GM12873 (cell line): ENCODE measurements at regions not wholly inside any gene's neighbourhood (a gene's known extent, or its start where the extent isn't known, plus 50 kb on each side); places are given as distances from the start of the nearest gene placed in this dataset.

ENCODE experiments used
- TF ChIP-seq, protein P1 (sequence below): IDR thresholded peaks from 2 replicates; pipeline ENCODE4 v1.5.1; 2012; ENCODE audit warnings: low read depth, mild to moderate bottlenecking, moderate library complexity, low read length, control low read depth; ENCODE audit not compliant: insufficient read depth; ENCODE audit errors: missing control alignments

DNA sequence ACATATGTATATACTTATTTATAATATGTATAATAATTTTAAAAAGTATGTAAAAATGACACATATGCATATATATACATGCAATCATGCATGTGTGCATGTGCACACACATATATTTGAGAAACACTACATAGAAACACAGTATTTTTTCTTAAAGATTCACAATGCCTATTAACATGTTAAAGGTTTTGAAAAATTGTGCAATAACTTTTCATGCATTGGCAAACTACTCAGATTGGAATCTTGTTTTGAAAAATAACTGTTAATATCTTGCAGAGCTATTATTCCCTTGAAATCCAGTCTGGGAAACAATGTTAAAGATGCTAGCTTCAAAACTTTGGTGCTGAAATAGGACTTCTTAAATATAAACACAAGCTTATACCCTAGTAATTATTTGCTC is 256.2 kb upstream of the P2RY1 start:
- TF ChIP-seq, protein P1, sequence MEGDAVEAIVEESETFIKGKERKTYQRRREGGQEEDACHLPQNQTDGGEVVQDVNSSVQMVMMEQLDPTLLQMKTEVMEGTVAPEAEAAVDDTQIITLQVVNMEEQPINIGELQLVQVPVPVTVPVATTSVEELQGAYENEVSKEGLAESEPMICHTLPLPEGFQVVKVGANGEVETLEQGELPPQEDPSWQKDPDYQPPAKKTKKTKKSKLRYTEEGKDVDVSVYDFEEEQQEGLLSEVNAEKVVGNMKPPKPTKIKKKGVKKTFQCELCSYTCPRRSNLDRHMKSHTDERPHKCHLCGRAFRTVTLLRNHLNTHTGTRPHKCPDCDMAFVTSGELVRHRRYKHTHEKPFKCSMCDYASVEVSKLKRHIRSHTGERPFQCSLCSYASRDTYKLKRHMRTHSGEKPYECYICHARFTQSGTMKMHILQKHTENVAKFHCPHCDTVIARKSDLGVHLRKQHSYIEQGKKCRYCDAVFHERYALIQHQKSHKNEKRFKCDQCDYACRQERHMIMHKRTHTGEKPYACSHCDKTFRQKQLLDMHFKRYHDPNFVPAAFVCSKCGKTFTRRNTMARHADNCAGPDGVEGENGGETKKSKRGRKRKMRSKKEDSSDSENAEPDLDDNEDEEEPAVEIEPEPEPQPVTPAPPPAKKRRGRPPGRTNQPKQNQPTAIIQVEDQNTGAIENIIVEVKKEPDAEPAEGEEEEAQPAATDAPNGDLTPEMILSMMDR, result no peak

DNA sequence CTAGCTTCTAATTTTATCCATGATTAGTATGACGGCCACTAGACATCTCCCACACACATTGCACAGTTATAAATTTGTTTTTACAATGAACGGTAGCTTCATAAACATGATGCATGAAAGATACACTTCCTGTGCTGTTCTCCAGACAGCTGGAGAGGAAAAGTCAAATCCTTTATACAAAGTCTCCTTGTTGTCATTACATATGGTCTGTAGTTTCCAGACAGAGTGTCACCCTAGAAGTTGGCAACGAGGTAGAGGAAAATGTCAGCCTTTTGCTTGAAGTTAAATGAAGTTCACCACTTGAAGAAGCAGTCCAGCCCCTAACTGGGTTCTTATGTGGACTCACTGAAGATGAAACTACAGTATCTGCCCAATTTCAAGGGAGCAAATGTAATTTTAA is 253.0 kb upstream of the P2RY1 start:
- TF ChIP-seq, protein P1, result no peak

DNA sequence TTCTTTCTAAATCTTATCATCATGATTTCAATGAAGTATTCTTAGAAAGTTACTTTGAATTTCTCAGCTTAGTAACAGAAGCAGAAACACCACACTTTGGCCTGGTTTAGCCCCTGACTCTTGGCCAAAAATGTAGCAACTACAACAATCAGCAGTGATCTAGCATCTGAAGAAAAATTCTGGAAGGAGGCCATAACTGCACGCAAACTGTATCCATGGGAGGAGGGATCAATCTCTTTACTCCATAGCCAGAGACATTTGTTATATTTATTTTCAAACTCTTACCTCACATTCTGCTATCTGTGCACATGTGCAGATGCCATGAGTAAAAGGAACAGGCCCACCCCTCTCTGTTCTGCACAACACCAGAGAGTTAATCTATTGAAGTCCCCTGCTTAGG is 251.0 kb upstream of the P2RY1 start:
- TF ChIP-seq, protein P1, result no peak

DNA sequence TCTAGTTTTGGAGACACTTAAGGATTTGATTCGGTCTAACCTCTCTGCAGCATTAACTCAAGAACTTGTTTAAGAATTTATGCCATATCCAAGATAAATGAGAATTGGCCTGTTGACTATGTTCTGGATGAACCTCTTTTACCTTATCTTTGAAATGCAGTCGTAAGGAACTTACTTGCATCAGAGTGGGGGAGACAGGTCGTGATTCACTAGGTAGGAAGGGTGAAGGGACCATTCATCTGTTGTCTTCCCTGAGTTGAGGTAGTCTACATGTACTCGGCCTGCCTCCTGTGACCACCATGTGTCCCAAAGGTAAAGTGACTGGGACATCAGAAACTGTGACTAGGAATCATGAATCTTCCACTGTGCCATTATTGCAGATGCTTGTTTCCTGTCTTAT is 248.0 kb upstream of the P2RY1 start:
- TF ChIP-seq, protein P1, result no peak

DNA sequence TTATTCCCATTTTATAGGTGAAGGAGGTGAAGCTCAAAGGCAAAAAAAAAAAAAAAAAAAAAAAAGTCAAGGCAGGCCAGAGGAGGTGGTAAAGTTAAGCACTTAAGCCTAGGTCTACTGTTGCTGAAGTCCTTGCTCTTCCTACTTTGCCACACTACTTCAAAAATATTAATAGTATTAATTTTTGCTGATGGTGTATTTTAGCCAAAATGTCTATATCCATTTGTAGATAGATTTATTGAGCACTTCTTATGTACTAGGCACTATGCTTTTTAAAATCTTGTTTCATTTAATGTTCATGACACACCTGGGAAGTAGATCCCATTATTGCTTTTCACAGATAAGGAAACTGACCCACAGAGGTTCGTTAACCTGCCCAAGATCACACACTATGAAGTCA is 247.1 kb upstream of the P2RY1 start:
- TF ChIP-seq, protein P1, result no peak

DNA sequence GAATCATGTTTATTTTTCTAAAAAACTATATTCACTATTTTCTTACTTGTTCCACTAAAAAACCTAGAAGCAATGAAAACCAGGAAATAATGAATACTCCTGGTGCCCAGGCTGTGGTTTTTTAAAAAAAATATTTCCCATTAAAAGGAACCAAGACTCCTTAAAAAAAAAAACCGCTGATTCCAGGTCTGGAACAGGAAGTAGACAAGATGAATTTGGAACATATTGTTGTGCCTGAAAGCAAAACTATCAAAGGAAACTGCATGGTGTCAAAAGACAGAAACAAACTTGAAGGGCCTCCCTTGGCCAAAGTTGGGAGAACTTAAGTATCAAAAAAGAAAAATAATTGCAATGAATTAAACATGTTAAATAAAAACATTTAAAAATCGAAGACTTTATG is 245.3 kb upstream of the P2RY1 start:
- TF ChIP-seq, protein P1, result no peak

DNA sequence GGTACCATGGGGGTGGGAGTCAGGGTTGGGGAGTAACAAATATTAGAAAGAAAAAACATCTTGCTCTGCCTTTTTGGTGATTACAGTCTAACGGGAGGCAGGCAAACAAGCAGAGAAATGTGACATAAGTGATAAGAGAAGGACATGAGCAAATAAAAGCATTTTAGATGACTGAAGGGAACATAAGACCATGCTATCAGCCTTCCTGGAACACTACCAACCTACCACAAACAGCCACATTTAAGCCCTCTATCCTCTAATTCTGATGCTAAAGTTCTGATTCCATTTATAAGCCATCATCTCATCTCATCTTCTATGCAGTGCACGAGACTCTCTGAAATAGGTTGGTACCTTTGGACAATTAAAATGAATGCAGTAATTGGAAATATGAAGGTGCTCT is 243.4 kb upstream of the P2RY1 start:
- TF ChIP-seq, protein P1, result no peak
